GM12892 (cell line): ENCODE measurements at regions not wholly inside any gene's neighbourhood (a gene's known extent, or its start where the extent isn't known, plus 50 kb on each side); places are given as distances from the start of the nearest gene placed in this dataset.

Experiments used
- POLR2A ChIP-seq: IDR thresholded peaks from 2 replicates; pipeline ENCODE4 v1.6.1; 2011; ENCODE audit warnings: low read depth, low read length, control low read depth
- POLR2AphosphoS5 ChIP-seq: IDR thresholded peaks from 2 replicates; pipeline ENCODE4 v1.6.1; 2011; ENCODE audit warnings: low read depth, low read length, control low read depth
- TAF1 ChIP-seq: IDR thresholded peaks from 2 replicates; pipeline ENCODE4 v1.6.1; 2011; ENCODE audit warnings: low read depth, mild to moderate bottlenecking, control low read depth, low read length, borderline replicate concordance

GRCh38 chrX:40444133-40444532, 136.6 kb upstream of the ATP6AP2 start:
- no peak for TF ChIP-seq POLR2A
- no peak for TF ChIP-seq POLR2AphosphoS5
- TF ChIP-seq TAF1 = no peak
